Kidney (tissue), 13 donors: ENCODE measurements at regions not wholly inside any gene's neighbourhood (a gene's known extent, or its start where the extent isn't known, plus 50 kb on each side); places are given as distances from the start of the nearest gene placed in this dataset.

Experiments used
- DNase-seq, 5 donors: peaks; one replicate each; pipeline ENCODE4 v3.0.0-alpha.2; 2013 to 2020
- FAIRE-seq: peaks from 2 replicates; lab custom pipeline; 2012; peaks lifted over from hg19 to GRCh38; lab: Jason Lieb, UNC
- H3K27ac ChIP-seq, 2 donors: one replicate each; pipeline ENCODE4 v1.7.0; 2013; ENCODE audit warnings: low read depth in 2 of 2, low read length in 2 of 2, inconsistent platforms in 1 of 2
- H3K27me3 ChIP-seq: one replicate; pipeline ENCODE4 v1.7.1; 2013; ENCODE audit warnings: low read length, inconsistent platforms; ENCODE audit not compliant: control insufficient read depth, insufficient read depth
- H3K36me3 ChIP-seq, 3 donors: one replicate each; pipeline versions ENCODE4 v1.7.0 to v1.7.1; 2013; ENCODE audit warnings: low read length in 3 of 3, control low read depth in 1 of 3, inconsistent platforms in 1 of 3; ENCODE audit not compliant: insufficient read depth in 3 of 3, control insufficient read depth in 2 of 3
- H3K4me1 ChIP-seq, 3 donors: one replicate each; pipeline versions ENCODE4 v1.7.0 to v1.7.1; 2013; ENCODE audit warnings: low read length in 3 of 3, inconsistent platforms in 1 of 3, low read depth in 1 of 3; ENCODE audit not compliant: control insufficient read depth in 2 of 3, insufficient read depth in 2 of 3
- H3K4me3 ChIP-seq, 3 donors: one replicate each; pipeline versions ENCODE4 v1.7.0 to v1.8.1; 2013; ENCODE audit warnings: low read length in 3 of 3, control low read depth in 1 of 3, inconsistent platforms in 1 of 3
- H3K9ac ChIP-seq, 3 donors: one replicate each; pipeline versions ENCODE4 v1.7.0 to v1.7.1; 2013; ENCODE audit warnings: low read length in 3 of 3, control low read depth in 1 of 3, inconsistent platforms in 1 of 3
- H3K9me3 ChIP-seq, 3 donors: one replicate each; pipeline versions ENCODE4 v1.7.0 to v1.7.1; 2013; ENCODE audit warnings: low read length in 3 of 3, control low read depth in 1 of 3, inconsistent platforms in 1 of 3; ENCODE audit not compliant: control insufficient read depth in 2 of 3, insufficient read depth in 1 of 3
- intact Hi-C: fragments of 100-400 bp; cut with DNase I; formaldehyde crosslinking; loops from one replicate; pipeline ENCODE4 v1.11.1; 2022
- TF ChIP-seq, protein P1 (sequence below): IDR thresholded peaks from 3 replicates; pipeline ENCODE4 v1.5.1; 2012; ENCODE audit warnings: mild to moderate bottlenecking, moderate library complexity, borderline replicate concordance; ENCODE audit not compliant: insufficient read depth; ENCODE audit errors: extremely low read depth
- donor health status: control.
- donor health status: control.
- donor health status: control.
- donor health status: control.
- donor health status: control.
- donor health status: DM: yes; HTN: yes; CAD: no.
- donor health status: Normal renal cell carcinoma (clear cell type).

DNA sequence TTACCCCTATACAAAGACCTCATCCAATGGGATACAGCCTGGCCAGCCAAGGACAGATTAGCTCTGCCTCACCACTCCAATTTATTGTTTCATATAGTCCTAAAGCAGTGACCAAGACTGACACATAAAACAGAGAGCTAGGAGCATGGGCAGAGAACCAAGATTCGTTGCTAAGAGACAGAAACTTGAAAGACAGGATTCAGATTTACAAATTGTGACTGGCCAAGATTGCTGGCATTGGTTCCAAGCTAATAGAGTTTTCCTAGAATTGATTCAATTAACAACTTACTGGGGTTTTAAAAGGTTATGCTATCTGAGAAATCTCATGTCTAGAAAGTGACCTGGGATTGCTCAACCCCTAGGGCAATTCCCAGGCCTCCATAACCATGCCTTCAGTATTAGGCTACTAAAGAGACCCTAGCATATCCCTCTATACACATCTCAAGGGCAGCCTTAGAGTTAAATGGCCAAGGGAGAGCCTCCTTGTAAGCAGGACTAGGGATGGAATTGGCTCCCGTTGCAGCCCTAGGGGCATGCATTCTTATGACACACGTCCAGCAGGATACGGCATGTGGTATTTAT, 75.6 kb downstream of the ICOS start:
- Histone ChIP-seq H3K4me3 (no peak overlapping the region), H3K9ac (no peak overlapping the region), H3K27me3 (no peaks in the 10 kb centered on the region), H3K36me3 (no peaks in the 10 kb centered on the region), H3K9me3 (no peaks in the 10 kb centered on the region), H3K27ac (no peak overlapping the region), H3K4me1 (no peaks in the 10 kb centered on the region)
- intact Hi-C loops = no loop called here
- TF ChIP-seq, protein P1, sequence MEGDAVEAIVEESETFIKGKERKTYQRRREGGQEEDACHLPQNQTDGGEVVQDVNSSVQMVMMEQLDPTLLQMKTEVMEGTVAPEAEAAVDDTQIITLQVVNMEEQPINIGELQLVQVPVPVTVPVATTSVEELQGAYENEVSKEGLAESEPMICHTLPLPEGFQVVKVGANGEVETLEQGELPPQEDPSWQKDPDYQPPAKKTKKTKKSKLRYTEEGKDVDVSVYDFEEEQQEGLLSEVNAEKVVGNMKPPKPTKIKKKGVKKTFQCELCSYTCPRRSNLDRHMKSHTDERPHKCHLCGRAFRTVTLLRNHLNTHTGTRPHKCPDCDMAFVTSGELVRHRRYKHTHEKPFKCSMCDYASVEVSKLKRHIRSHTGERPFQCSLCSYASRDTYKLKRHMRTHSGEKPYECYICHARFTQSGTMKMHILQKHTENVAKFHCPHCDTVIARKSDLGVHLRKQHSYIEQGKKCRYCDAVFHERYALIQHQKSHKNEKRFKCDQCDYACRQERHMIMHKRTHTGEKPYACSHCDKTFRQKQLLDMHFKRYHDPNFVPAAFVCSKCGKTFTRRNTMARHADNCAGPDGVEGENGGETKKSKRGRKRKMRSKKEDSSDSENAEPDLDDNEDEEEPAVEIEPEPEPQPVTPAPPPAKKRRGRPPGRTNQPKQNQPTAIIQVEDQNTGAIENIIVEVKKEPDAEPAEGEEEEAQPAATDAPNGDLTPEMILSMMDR = no peak
- FAIRE-seq = peak; percentile 15
- peak in 2 of 5 donors; percentile 54 to 60 for DNase-seq

DNA sequence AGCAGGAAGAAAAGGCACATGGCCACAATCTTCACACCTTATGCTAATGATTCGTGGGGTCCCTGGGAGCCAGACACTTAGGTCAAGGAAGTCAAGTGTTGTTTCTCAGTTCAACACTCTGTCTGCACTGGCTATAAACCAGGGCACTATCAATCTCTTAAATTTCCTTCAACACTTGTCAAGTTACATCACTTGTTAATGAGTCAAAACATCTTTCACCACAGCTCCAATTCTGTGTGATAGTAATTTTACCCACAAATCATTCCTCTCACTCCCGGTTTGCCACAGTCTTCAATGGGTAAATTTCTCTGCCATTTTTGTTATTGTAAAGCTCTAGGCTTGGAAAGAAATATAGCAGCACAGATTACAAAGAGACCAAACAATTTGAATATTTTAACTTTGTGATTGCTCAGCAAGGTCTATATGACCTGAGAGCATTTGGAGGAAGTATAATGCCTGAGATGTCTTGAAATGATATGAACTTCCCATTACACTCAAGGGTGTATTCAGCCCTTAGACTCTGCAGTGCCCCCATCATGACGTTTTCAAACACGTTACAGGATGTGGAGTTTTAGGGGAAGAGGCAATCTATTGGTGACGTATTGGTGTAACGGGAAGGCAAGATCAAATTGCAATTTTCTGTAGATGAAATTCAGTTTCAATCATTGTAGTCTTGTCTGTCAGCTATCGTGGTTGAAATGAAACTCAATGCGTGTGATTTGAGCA, 78.7 kb downstream of the ICOS start:
- H3K27ac ChIP-seq = no peak overlapping the region
- TF ChIP-seq, protein P1 = no peak
- intact Hi-C loops = no loop called here
- H3K4me3 ChIP-seq = no peak overlapping the region
- no peaks in the 10 kb centered on the region for H3K9me3 ChIP-seq
- no peaks in the 10 kb centered on the region for H3K4me1 ChIP-seq
- no peak overlapping the region for H3K9ac ChIP-seq
- no peak for DNase-seq
- FAIRE-seq = no peak
- no peaks in the 10 kb centered on the region for H3K36me3 ChIP-seq
- H3K27me3 ChIP-seq = no peaks in the 10 kb centered on the region

DNA sequence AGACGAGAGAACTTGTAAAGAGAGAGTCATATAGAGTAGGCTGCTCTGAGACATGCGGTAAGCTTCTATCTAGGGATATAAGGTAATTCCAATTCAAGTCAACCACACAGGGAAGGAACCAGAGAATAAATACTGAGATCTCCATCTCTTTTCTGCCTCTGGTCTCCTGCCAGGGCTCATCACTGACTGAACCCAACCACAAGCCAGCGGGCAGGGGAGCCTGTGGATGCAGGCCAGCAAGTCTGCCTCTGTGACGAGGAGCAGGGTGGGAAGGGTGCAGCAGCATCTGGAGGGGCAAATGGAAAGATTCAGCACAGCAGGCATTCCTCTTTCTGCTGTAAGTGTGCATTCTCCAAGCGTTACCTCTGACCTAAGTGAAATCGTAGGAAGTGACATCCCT, 82.2 kb downstream of the ICOS start:
- DNase-seq (no peak), FAIRE-seq (no peak)
- H3K4me1 ChIP-seq = no peaks in the 10 kb centered on the region
- no peaks in the 10 kb centered on the region for H3K27me3 ChIP-seq
- no peak overlapping the region for H3K27ac ChIP-seq
- intact Hi-C loops = no loop called here
- no peak overlapping the region for H3K4me3 ChIP-seq
- no peaks in the 10 kb centered on the region for H3K9me3 ChIP-seq
- H3K36me3 ChIP-seq = no peaks in the 10 kb centered on the region
- H3K9ac ChIP-seq = no peak overlapping the region
- TF ChIP-seq, protein P1 = no peak
